PC-3 (cell line): ENCODE measurements at regions not wholly inside any gene's neighbourhood (a gene's known extent, or its start where the extent isn't known, plus 50 kb on each side); places are given as distances from the start of the nearest gene placed in this dataset.

Experiments used
- EZH2 ChIP-seq: fragments of 300-600 bp; sonication (generic); IDR thresholded peaks from one replicate; pipeline ENCODE4 v1.6.1; 2017; ENCODE audit warnings: antibody characterized with exemption, mild to moderate bottlenecking, low read length; ENCODE audit not compliant: unreplicated experiment
- TF ChIP-seq, protein P1 (sequence below): fragments of 300-600 bp; sonication (generic); conservative IDR thresholded peaks from 2 replicates; pipeline ENCODE4 v1.5.1; 2017; ENCODE audit warnings: antibody characterized with exemption, low read depth, mild to moderate bottlenecking, low read length

GRCh38 chr14:100403802-100404365 lies 80.7 kb downstream of the SLC25A47 start:
- no peak for TF ChIP-seq EZH2
- TF ChIP-seq, protein P1, sequence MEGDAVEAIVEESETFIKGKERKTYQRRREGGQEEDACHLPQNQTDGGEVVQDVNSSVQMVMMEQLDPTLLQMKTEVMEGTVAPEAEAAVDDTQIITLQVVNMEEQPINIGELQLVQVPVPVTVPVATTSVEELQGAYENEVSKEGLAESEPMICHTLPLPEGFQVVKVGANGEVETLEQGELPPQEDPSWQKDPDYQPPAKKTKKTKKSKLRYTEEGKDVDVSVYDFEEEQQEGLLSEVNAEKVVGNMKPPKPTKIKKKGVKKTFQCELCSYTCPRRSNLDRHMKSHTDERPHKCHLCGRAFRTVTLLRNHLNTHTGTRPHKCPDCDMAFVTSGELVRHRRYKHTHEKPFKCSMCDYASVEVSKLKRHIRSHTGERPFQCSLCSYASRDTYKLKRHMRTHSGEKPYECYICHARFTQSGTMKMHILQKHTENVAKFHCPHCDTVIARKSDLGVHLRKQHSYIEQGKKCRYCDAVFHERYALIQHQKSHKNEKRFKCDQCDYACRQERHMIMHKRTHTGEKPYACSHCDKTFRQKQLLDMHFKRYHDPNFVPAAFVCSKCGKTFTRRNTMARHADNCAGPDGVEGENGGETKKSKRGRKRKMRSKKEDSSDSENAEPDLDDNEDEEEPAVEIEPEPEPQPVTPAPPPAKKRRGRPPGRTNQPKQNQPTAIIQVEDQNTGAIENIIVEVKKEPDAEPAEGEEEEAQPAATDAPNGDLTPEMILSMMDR: no peak
